DMS79 treated with DMSO at 0.1 percent for 48 hours (cell line): ENCODE measurements at regions not wholly inside any gene's neighbourhood (a gene's known extent, or its start where the extent isn't known, plus 50 kb on each side); places are given as distances from the start of the nearest gene placed in this dataset.

Source experiments
- DNase-seq: peaks from one replicate; lab custom pipeline; 2025; lab: John Stamatoyannopoulos, UW

DNA sequence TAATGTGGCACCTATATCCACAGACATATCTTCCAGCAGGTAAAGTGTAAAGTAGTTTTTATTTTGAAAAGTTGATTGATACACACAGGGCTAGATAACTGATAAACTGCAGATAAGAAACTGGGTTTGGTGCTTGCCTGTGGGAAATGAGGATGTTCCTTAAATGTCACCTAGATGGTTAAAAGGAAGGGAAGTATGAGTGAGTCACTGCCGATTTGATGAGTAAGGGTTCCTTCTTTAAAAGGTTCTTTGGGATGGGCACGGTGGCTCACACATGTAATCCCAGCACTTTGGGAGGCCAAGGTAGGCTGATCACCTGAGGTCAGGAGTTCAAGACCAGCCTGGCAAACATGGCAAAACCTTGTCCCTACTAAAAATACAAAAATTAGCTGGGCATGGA is 73.8 kb upstream of the FRY start:
- DNase-seq, result no peak

DNA sequence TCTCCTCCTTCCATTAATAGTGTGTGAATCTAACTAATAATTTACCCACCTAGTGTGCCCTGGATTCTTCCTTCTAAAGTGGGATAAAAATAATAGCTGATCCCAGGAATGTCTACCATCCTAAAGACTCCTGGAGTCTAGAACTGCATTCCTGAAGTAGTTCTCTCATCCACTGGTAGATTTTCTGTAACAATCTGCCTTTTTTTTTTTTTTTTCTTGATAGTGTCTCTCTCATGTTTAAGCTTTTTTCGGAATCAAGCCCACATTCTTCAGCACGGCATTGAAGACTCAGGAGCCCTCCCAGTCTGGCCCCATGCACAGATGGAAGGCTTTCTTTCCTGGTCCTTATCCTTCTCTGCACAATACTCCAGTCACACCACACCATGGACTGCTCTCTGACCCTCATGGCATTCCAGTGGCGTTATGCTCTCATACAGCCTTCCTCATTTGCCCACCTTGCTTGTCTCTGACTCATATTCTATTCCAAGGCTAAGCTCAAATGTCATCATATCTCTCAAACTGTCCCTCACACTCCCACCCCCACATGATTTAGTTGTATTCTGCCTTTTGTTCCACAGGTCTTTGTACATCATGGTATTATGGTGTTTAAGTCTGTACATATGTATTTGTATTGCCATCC is 68.7 kb upstream of the FRY start:
- no peak for DNase-seq

DNA sequence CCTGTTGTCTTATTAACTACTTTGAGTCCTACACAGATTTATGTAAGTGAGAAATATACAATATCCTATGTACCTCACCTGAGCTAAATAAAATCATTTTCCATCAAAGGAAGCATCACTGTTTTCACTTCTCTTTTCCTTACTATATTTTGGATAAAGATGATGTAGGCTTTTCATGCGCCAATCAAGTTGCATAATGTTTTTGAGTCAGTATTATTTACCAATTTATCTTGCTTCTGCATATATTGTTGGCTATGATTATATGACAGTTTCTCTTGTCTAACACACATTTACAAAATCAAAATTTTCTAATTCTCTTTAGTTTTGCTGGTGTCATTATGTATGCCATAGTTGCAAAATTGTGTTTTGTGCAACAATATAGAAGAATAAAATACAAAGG is 67.9 kb upstream of the FRY start:
- no peak for DNase-seq

DNA sequence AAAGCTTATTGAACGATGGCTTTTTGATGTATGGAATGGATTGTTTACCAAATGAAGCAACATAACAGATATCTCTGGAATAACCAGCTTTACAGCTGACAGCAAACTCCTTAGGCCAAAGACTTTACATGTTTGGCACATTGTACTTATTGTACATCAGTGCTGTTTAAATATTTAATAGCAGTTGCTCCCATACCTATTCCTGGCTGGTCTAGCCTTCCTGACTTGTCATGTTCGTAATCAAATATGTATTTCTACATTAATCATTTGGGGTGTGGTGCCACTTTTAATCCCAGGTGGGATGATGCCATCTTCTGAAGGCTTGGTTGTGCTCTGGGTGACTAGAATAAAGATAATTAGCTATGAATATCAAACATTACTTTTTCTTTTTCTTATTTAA is 67.4 kb upstream of the FRY start:
- DNase-seq, result no peak

DNA sequence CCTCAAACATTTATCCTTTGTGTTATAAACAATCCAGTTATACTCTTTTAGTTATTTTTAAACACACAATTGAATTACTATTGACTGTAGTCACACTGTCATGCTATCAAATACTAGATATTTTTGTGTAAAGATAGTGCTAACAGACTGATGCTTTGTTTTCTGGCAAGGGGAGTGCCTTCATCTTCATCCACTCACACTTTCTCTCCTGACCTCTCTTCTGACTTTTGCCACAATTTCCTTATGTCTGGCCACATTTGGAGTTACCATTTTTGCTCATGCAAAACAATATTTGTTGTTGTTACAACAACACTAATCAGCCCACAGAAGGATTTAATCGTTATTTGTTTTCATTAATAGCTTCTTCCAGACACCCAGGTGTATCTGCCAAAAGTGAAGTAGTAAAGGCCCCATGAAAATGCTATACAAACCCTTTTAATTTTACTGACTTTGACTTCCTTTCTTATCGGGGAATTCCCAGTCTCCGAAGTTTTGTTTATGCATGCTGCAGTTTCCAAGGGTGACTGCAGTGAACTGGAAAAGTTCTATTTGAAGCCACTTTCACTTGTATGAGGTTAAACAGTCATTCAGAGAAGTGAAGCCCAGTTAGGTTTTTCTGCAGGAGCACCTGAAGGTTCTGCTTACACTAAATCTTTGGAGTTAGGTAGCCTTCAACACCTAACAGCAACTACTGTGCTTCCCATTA is 66.1 kb upstream of the FRY start:
- DNase-seq, result no peak

DNA sequence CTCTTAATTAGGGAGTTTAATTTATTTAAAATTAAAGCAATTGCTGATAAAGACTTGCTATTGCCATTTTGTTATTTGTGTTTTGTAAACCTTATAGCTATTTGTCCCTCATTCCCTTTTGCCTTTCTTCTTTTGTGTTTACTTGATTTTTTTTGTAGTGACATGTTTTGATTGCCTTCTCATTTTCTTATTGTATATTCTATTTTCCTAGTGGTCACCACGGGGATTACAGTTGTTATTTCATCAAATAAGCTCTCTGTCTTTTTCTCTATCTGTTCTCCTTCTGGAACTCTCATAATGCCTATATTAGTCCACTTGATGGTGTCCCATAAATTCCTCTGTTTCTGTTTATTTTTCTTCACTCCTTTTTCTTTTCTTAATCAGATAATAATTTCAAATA is 64.4 kb upstream of the FRY start:
- DNase-seq, result no peak

DNA sequence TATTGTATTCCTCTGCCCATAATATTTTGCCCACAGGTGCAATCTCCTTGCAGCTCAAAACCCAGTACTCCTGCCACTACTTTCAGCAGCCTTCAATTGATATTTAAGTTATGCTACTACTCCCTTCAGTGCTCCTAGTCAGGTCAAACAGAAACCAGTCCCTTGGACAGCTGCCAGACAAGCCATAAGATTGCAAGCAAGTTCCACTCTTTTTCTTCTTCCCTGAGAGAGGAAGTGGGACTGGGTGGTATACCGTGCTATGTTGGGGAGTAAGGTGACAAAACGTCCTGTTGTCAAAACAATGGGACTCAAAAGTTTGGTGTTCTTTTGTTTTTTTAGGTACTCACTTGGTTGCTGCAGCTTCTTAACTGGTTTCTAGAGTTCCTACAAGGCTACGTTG is 63.1 kb upstream of the FRY start:
- DNase-seq, result no peak

DNA sequence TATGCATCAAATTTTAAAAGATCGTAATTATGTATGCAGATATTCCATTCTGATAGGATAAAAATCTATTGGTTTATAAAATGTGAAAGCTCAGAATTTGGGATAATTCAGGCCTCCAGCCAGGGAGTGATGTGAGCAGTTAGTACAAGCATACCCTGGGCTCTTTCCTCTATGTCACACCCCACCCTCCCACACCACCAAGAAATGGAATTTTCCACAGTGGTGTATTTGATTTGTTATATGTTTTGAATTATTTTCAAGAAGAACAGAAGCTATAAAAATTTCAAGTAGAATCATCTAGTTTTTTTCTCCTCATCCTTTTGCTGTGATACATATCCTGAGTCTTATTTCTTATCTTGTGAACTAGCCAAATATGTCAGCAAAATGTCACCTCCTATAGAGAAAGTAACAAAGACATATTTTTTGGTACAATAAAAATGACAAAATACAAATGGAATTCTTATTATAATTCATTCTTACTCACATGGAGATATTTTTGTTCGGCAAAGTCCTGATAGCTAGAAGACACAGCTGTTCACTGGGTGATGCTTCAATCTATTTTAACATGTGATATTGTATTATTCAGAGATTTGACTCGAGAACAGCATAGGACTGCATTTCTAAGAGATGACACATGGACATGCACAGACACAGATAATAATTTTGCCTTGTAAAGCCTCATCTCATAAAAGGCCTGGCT is 61.2 kb upstream of the FRY start:
- DNase-seq, result no peak

DNA sequence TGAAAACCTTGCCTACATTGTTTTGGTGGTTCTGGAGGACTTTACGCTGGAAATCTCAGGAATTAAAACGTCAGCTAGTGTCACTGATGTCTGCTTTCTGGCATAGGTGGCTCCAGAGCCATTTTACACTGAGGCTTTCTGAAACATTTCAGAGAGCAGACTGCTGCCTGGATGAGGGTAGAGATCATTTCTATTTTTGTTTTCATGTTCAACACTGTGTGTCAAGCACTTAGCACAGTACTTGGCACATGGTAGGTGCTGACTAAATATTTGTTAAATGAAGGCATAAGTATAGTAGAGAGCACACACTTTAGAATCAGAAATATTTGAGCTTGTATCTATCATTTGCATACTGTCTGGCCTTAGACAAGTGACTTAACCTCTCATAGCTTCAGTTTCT is 59.1 kb upstream of the FRY start:
- DNase-seq, result no peak

DNA sequence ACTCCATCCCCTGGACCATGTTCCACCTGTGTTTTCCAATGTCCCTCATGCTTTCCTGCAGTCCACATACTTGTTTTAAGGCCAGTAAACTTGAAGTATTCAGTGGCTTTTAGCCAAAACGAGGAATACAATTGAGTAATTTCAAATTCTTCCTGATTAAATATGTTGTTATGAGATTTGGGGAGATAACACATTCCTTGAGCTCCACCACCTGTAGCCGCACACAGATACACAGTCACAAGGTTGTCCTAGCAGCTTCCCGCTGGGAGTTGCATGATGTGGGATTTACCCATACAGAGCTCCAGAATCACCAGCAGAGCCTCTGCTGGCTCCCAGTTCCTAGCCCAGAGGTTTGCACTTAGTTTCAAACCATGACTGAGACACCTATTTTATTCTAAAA is 53.6 kb upstream of the FRY start:
- DNase-seq, result no peak

DNA sequence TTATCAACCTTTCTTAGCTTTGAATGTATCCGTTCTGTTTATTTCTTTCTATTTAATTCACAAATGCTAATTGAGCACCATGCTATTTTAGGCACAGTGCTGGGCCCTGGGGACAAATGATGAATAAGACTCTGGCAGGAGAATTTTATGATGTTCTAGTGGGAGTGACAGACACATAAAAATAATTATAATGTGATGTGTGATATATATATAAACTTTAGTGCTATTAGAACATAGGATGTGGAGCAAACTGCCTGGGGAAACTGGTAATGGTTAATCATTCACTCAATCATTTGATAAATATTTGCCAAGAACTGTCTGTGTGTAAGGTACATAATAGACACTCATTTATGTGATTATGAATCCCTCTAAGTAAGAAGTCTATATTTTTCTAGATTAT is 50.7 kb upstream of the FRY start:
- no peak for DNase-seq
